Tibial nerve (tissue), 3 donors: ENCODE measurements at regions not wholly inside any gene's neighbourhood (a gene's known extent, or its start where the extent isn't known, plus 50 kb on each side); places are given as distances from the start of the nearest gene placed in this dataset.

ENCODE experiments used
- CTCF ChIP-seq, 5 experiments: fragments of 200-600 bp in 3 of 5; fragments of 450-650 bp in 2 of 5; sonication (generic) in 3 of 5; IDR thresholded peaks; one replicate each; pipeline ENCODE4 v1.5.1; 2016 to 2019; ENCODE audit warnings: antibody characterized with exemption in 5 of 5, mild to moderate bottlenecking in 3 of 5, moderate library complexity in 2 of 5
- POLR2A ChIP-seq, 2 donors: fragments of 450-650 bp; IDR thresholded peaks; one replicate each; pipeline ENCODE4 v1.6.1; 2017; ENCODE audit warnings: antibody characterized with exemption in 2 of 2, mild to moderate bottlenecking in 2 of 2, moderate library complexity in 2 of 2

GRCh38 chr1:209443975-209444651 lies 139.4 kb upstream of the CAMK1G start:
- TF ChIP-seq POLR2A (IDR thresholded peaks at IDR 0.05) (no peak), CTCF (IDR thresholded peaks at IDR 0.05) (no peak)
